ENCODE measurements at regions not wholly inside any gene's neighbourhood (a gene's known extent, or its start where the extent isn't known, plus 50 kb on each side); places are given as distances from the start of the nearest gene placed in this dataset.

DNA sequence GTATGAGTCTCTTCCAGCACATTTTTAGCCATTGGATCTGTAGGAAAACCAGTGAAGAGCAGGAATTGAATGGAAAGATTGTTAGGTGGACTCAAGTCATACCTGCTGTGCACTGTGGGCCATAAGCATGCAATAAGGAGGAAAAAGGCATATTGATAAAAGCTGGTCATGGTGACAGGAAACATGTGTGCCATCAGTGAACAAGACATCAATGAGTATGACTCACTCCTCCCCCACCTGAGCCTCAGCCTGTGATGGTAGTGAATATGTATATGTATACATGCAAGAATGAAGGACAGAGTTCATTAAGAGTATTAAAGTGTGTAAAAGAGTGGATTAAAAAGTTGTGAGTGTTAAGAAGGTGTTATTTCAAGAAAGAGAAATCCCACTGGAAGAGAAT is 164.5 kb downstream of the TMEM38B start:
- H3K27ac ChIP-seq (ENCODE audit: low read length, poor library complexity, severe bottlenecking), result no peak overlapping the region
- H4K91ac ChIP-seq (ENCODE audit: low read length), result no peak overlapping the region
- no peak overlapping the region for H2BK15ac ChIP-seq (ENCODE audit: low read depth, poor library complexity, severe bottlenecking)
- H2AFZ ChIP-seq (ENCODE audit: low read depth, low read length), result no peak overlapping the region
- H3K23ac ChIP-seq (ENCODE audit: low read length in 2 of 2), result no peak overlapping the region
- no peak overlapping the region for H3K18ac ChIP-seq (ENCODE audit: low read depth in 1 of 2, low read length in 2 of 2)
- H3K27me3 ChIP-seq (ENCODE audit: control insufficient read depth in 1 of 2, insufficient read depth in 1 of 2, low read length in 2 of 2), result peaks cover 0 to 5% of the 10 kb centered on the region in 2 experiments
- no peak overlapping the region for H3K4me3 ChIP-seq (ENCODE audit: insufficient read depth in 1 of 2, low read depth in 1 of 2, low read length in 2 of 2)
- no peaks in the 10 kb centered on the region for H3K79me1 ChIP-seq (replicated peaks; ENCODE audit: low read length, poor library complexity, severe bottlenecking)
- H3K4ac ChIP-seq (ENCODE audit: low read depth in 1 of 2, low read length in 2 of 2), result no peak overlapping the region
- H4K8ac ChIP-seq (ENCODE audit: low read length), result no peak overlapping the region
- no peak overlapping the region for H2BK120ac ChIP-seq (ENCODE audit: low read depth, low read length)
- H3K9me3 ChIP-seq (ENCODE audit: control insufficient read depth, low read length), result no peaks in the 10 kb centered on the region
- no peak overlapping the region for H3K9ac ChIP-seq (ENCODE audit: low read length)
- H2BK5ac ChIP-seq (ENCODE audit: low read depth, low read length, poor library complexity, severe bottlenecking), result no peak overlapping the region
- H2BK12ac ChIP-seq (ENCODE audit: low read length in 2 of 2), result no peak overlapping the region
- no peaks in the 10 kb centered on the region for H3K4me1 ChIP-seq (ENCODE audit: control insufficient read depth, insufficient read depth, low read depth, low read length)
- H3K14ac ChIP-seq (ENCODE audit: low read length in 2 of 2), result no peak overlapping the region
- no peak overlapping the region for H2AK5ac ChIP-seq (ENCODE audit: low read length, severe bottlenecking)
- no peak overlapping the region for H3K4me2 ChIP-seq (ENCODE audit: low read length, poor library complexity, severe bottlenecking)
- no peaks in the 10 kb centered on the region for H3K36me3 ChIP-seq (ENCODE audit: control insufficient read depth in 1 of 2, insufficient read depth in 2 of 2, low read depth in 1 of 2, low read length in 2 of 2)
- DNase-seq, result no peak

- Histone ChIP-seq H3K79me1 (replicated peaks; ENCODE audit: low read length, poor library complexity, severe bottlenecking) (no peaks in the 10 kb centered on the region), H4K91ac (ENCODE audit: low read length) (no peak overlapping the region), H2BK15ac (ENCODE audit: low read depth, poor library complexity, severe bottlenecking) (no peak overlapping the region), H2BK120ac (ENCODE audit: low read depth, low read length) (no peak overlapping the region), H3K27me3 (ENCODE audit: control insufficient read depth in 1 of 2, insufficient read depth in 1 of 2, low read length in 2 of 2) (peaks cover 0 to 5% of the 10 kb centered on the region in 2 experiments), H3K14ac (ENCODE audit: low read length in 2 of 2) (no peak overlapping the region), H3K18ac (ENCODE audit: low read depth in 1 of 2, low read length in 2 of 2) (no peak overlapping the region), H3K9me3 (ENCODE audit: control insufficient read depth, low read length) (no peaks in the 10 kb centered on the region), H2BK12ac (ENCODE audit: low read length in 2 of 2) (no peak overlapping the region), H3K36me3 (ENCODE audit: control insufficient read depth in 1 of 2, insufficient read depth in 2 of 2, low read depth in 1 of 2, low read length in 2 of 2) (no peaks in the 10 kb centered on the region), H2AFZ (ENCODE audit: low read depth, low read length) (no peak overlapping the region), H3K4ac (ENCODE audit: low read depth in 1 of 2, low read length in 2 of 2) (no peak overlapping the region), H2BK5ac (ENCODE audit: low read depth, low read length, poor library complexity, severe bottlenecking) (no peak overlapping the region), H3K23ac (ENCODE audit: low read length in 2 of 2) (no peak overlapping the region), H3K4me1 (ENCODE audit: control insufficient read depth, insufficient read depth, low read depth, low read length) (no peaks in the 10 kb centered on the region), H3K4me2 (ENCODE audit: low read length, poor library complexity, severe bottlenecking) (no peak overlapping the region), H3K4me3 (ENCODE audit: insufficient read depth in 1 of 2, low read depth in 1 of 2, low read length in 2 of 2) (no peak overlapping the region), H3K9ac (ENCODE audit: low read length) (no peak overlapping the region), H3K27ac (ENCODE audit: low read length, poor library complexity, severe bottlenecking) (no peak overlapping the region), H2AK5ac (ENCODE audit: low read length, severe bottlenecking) (no peak overlapping the region), H4K8ac (ENCODE audit: low read length) (no peak overlapping the region)
- DNase-seq, result no peak
These were observed 165.2 kb downstream of the TMEM38B start for GRCh38 chr9:105859428-105860091.

GRCh38 chr9:105860516-105860915 is 166.2 kb downstream of the TMEM38B start:
- no peak overlapping the region for H3K4ac ChIP-seq (ENCODE audit: low read depth in 1 of 2, low read length in 2 of 2)
- no peak for DNase-seq
- H3K9ac ChIP-seq (ENCODE audit: low read length), result no peak overlapping the region
- no peak overlapping the region for H3K18ac ChIP-seq (ENCODE audit: low read depth in 1 of 2, low read length in 2 of 2)
- no peak overlapping the region for H3K4me3 ChIP-seq (ENCODE audit: insufficient read depth in 1 of 2, low read depth in 1 of 2, low read length in 2 of 2)
- H4K8ac ChIP-seq (ENCODE audit: low read length), result no peak overlapping the region
- H3K27me3 ChIP-seq (ENCODE audit: control insufficient read depth in 1 of 2, insufficient read depth in 1 of 2, low read length in 2 of 2), result peaks cover 0 to 7% of the 10 kb centered on the region in 2 experiments
- H3K9me3 ChIP-seq (ENCODE audit: control insufficient read depth, low read length), result no peaks in the 10 kb centered on the region
- H3K23ac ChIP-seq (ENCODE audit: low read length in 2 of 2), result no peak overlapping the region
- no peak overlapping the region for H3K14ac ChIP-seq (ENCODE audit: low read length in 2 of 2)
- H2AK5ac ChIP-seq (ENCODE audit: low read length, severe bottlenecking), result no peak overlapping the region
- H2BK15ac ChIP-seq (ENCODE audit: low read depth, poor library complexity, severe bottlenecking), result no peak overlapping the region
- H3K27ac ChIP-seq (ENCODE audit: low read length, poor library complexity, severe bottlenecking), result no peak overlapping the region
- H3K36me3 ChIP-seq (ENCODE audit: control insufficient read depth in 1 of 2, insufficient read depth in 2 of 2, low read depth in 1 of 2, low read length in 2 of 2), result no peaks in the 10 kb centered on the region
- no peak overlapping the region for H4K91ac ChIP-seq (ENCODE audit: low read length)
- H3K4me2 ChIP-seq (ENCODE audit: low read length, poor library complexity, severe bottlenecking), result no peak overlapping the region
- H2BK120ac ChIP-seq (ENCODE audit: low read depth, low read length), result no peak overlapping the region
- H2AFZ ChIP-seq (ENCODE audit: low read depth, low read length), result no peak overlapping the region
- no peak overlapping the region for H2BK5ac ChIP-seq (ENCODE audit: low read depth, low read length, poor library complexity, severe bottlenecking)
- H2BK12ac ChIP-seq (ENCODE audit: low read length in 2 of 2), result no peak overlapping the region
- 40% methylated on average over 1 of the region's 2 CpGs for WGBS
- H3K4me1 ChIP-seq (ENCODE audit: control insufficient read depth, insufficient read depth, low read depth, low read length), result no peaks in the 10 kb centered on the region
- H3K79me1 ChIP-seq (replicated peaks; ENCODE audit: low read length, poor library complexity, severe bottlenecking), result no peaks in the 10 kb centered on the region

- Histone ChIP-seq H2AFZ (ENCODE audit: low read depth, low read length) (no peak overlapping the region), H4K8ac (ENCODE audit: low read length) (no peak overlapping the region), H2BK15ac (ENCODE audit: low read depth, poor library complexity, severe bottlenecking) (no peak overlapping the region), H3K27me3 (ENCODE audit: control insufficient read depth in 1 of 2, insufficient read depth in 1 of 2, low read length in 2 of 2) (peaks cover 0 to 11% of the 10 kb centered on the region in 2 experiments), H3K4ac (ENCODE audit: low read depth in 1 of 2, low read length in 2 of 2) (no peak overlapping the region), H3K9me3 (ENCODE audit: control insufficient read depth, low read length) (no peaks in the 10 kb centered on the region), H2AK5ac (ENCODE audit: low read length, severe bottlenecking) (no peak overlapping the region), H3K27ac (ENCODE audit: low read length, poor library complexity, severe bottlenecking) (no peak overlapping the region), H3K23ac (ENCODE audit: low read length in 2 of 2) (no peak overlapping the region), H2BK5ac (ENCODE audit: low read depth, low read length, poor library complexity, severe bottlenecking) (no peak overlapping the region), H2BK12ac (ENCODE audit: low read length in 2 of 2) (no peak overlapping the region), H3K18ac (ENCODE audit: low read depth in 1 of 2, low read length in 2 of 2) (no peak overlapping the region), H3K9ac (ENCODE audit: low read length) (no peak overlapping the region), H3K14ac (ENCODE audit: low read length in 2 of 2) (no peak overlapping the region), H3K79me1 (replicated peaks; ENCODE audit: low read length, poor library complexity, severe bottlenecking) (no peaks in the 10 kb centered on the region), H3K36me3 (ENCODE audit: control insufficient read depth in 1 of 2, insufficient read depth in 2 of 2, low read depth in 1 of 2, low read length in 2 of 2) (no peaks in the 10 kb centered on the region), H3K4me3 (ENCODE audit: insufficient read depth in 1 of 2, low read depth in 1 of 2, low read length in 2 of 2) (no peak overlapping the region), H3K4me1 (ENCODE audit: control insufficient read depth, insufficient read depth, low read depth, low read length) (no peaks in the 10 kb centered on the region), H2BK120ac (ENCODE audit: low read depth, low read length) (no peak overlapping the region), H3K4me2 (ENCODE audit: low read length, poor library complexity, severe bottlenecking) (no peak overlapping the region), H4K91ac (ENCODE audit: low read length) (no peak overlapping the region)
- no peak for DNase-seq
- no CpG with 5 or more reads among the region's 2 CpGs for WGBS
These were observed 167.6 kb downstream of the TMEM38B start for GRCh38 chr9:105861972-105862371.

Data from mesenchymal stem cell (in vitro differentiated cells and primary cell).